Keratinocyte (primary cell): ENCODE measurements at regions not wholly inside any gene's neighbourhood (a gene's known extent, or its start where the extent isn't known, plus 50 kb on each side); places are given as distances from the start of the nearest gene placed in this dataset.

Source experiments
- DNase-seq: peaks from one replicate; pipeline ENCODE4 v3.0.0-alpha.2; 2011; ENCODE audit warnings: low read depth, missing footprints, low spot score
- FAIRE-seq: peaks from 2 replicates; lab custom pipeline; 2011; peaks lifted over from hg19 to GRCh38; lab: Jason Lieb, UNC
- H2AFZ ChIP-seq: 2 replicates; pipeline ENCODE4 v1.6.0; 2012; ENCODE audit warnings: low read length, control low read depth, inconsistent platforms; ENCODE audit not compliant: control insufficient read depth
- H3K27ac ChIP-seq: 2 replicates; pipeline ENCODE4 v1.5.1; 2011; ENCODE audit warnings: low read length; ENCODE audit not compliant: control insufficient read depth, insufficient read depth
- H3K27me3 ChIP-seq: 3 replicates; pipeline ENCODE4 v1.6.0; 2011; ENCODE audit warnings: low read length; ENCODE audit not compliant: control insufficient read depth, insufficient read depth; ENCODE audit errors: extremely low read depth
- H3K36me3 ChIP-seq, 2 experiments: 2 replicates in 1 of 2; 3 replicates in 1 of 2; pipeline ENCODE4 v1.5.1; 2011; ENCODE audit warnings: low read length in 2 of 2, mild to moderate bottlenecking in 1 of 2; ENCODE audit not compliant: control insufficient read depth in 2 of 2, insufficient read depth in 2 of 2; ENCODE audit errors: extremely low read depth in 1 of 2
- H3K4me1 ChIP-seq: 3 replicates; pipeline ENCODE4 v1.5.1; 2011; ENCODE audit warnings: low read length; ENCODE audit not compliant: control insufficient read depth, insufficient read depth; ENCODE audit errors: extremely low read depth
- H3K4me2 ChIP-seq: 3 replicates; pipeline ENCODE4 v1.6.0; 2011; ENCODE audit warnings: low read depth, low read length; ENCODE audit not compliant: control insufficient read depth, insufficient read depth; ENCODE audit errors: extremely low read depth
- H3K4me3 ChIP-seq, 3 experiments: fragments of 200-600 bp in 1 of 3; sonication (generic) in 1 of 3; 2 replicates in 2 of 3; 3 replicates in 1 of 3; pipeline ENCODE4 v1.5.1; 2011 to 2016; ENCODE audit warnings: low read length in 3 of 3, mild to moderate bottlenecking in 3 of 3, control low read depth in 2 of 3, inconsistent platforms in 1 of 3, low read depth in 1 of 3, mixed read lengths in 1 of 3, mixed run types in 1 of 3, moderate library complexity in 1 of 3; ENCODE audit not compliant: control insufficient read depth in 2 of 3, insufficient read depth in 2 of 3; ENCODE audit errors: extremely low read depth in 1 of 3
- H3K79me2 ChIP-seq: 2 replicates; pipeline ENCODE4 v1.6.0; 2012; ENCODE audit warnings: low read length; ENCODE audit not compliant: control insufficient read depth, insufficient read depth
- H3K9ac ChIP-seq: 3 replicates; pipeline ENCODE4 v1.6.0; 2011; ENCODE audit warnings: low read length; ENCODE audit not compliant: control insufficient read depth, insufficient read depth; ENCODE audit errors: extremely low read depth
- H3K9me1 ChIP-seq: 3 replicates; pipeline ENCODE4 v1.6.0; 2011; ENCODE audit warnings: low read length; ENCODE audit not compliant: control insufficient read depth, insufficient read depth; ENCODE audit errors: extremely low read depth
- H3K9me3 ChIP-seq: 2 replicates; pipeline ENCODE4 v1.5.1; 2012; ENCODE audit warnings: low read depth, low read length; ENCODE audit not compliant: control insufficient read depth
- H4K20me1 ChIP-seq: 3 replicates; pipeline ENCODE4 v1.6.0; 2011; ENCODE audit warnings: low read length; ENCODE audit not compliant: control insufficient read depth, insufficient read depth; ENCODE audit errors: extremely low read depth
- EZH2 ChIP-seq: IDR thresholded peaks from one replicate; pipeline ENCODE4 v1.6.1; 2012; ENCODE audit warnings: inconsistent platforms, mild to moderate bottlenecking, low read length, moderate library complexity
- dilution Hi-C: fragments of 300-500 bp; cut with MboI; formaldehyde crosslinking; loops from one replicate; pipeline ENCODE4 v1.7.0; 2020; ENCODE audit warnings: low sequenced_read_pairs; ENCODE audit not compliant: extremely low pct_ligation_motif_present
- TF ChIP-seq, protein P1 (sequence below), 3 experiments: IDR thresholded peaks in 1 of 3; conservative IDR thresholded peaks in 1 of 3; optimal IDR thresholded peaks in 1 of 3; 2 replicates in 2 of 3; 3 replicates in 1 of 3; pipeline versions ENCODE3 to v1.5.1; 2011; ENCODE audit warnings: low read length in 3 of 3, mild to moderate bottlenecking in 3 of 3, moderate library complexity in 2 of 3, control low read depth in 1 of 3, inconsistent platforms in 1 of 3; ENCODE audit not compliant: insufficient read depth in 2 of 3; ENCODE audit errors: extremely low read depth in 1 of 3

GRCh38 chr1:55339681-55340080 is 124.5 kb upstream of the USP24 start:
- Histone ChIP-seq H3K9me3 (no peaks in the 10 kb centered on the region), H2AFZ (no peak overlapping the region), H3K9me1 (no peaks in the 10 kb centered on the region), H3K27me3 (no peaks in the 10 kb centered on the region), H3K9ac (no peak overlapping the region), H3K36me3 (no peaks in the 10 kb centered on the region), H3K4me1 (no peaks in the 10 kb centered on the region), H3K79me2 (no peaks in the 10 kb centered on the region), H3K4me3 (no peak overlapping the region), H4K20me1 (no peaks in the 10 kb centered on the region), H3K27ac (no peak overlapping the region), H3K4me2 (no peak overlapping the region)
- no peak for FAIRE-seq
- no peak for DNase-seq
- no peak for TF ChIP-seq EZH2
- TF ChIP-seq, protein P1, sequence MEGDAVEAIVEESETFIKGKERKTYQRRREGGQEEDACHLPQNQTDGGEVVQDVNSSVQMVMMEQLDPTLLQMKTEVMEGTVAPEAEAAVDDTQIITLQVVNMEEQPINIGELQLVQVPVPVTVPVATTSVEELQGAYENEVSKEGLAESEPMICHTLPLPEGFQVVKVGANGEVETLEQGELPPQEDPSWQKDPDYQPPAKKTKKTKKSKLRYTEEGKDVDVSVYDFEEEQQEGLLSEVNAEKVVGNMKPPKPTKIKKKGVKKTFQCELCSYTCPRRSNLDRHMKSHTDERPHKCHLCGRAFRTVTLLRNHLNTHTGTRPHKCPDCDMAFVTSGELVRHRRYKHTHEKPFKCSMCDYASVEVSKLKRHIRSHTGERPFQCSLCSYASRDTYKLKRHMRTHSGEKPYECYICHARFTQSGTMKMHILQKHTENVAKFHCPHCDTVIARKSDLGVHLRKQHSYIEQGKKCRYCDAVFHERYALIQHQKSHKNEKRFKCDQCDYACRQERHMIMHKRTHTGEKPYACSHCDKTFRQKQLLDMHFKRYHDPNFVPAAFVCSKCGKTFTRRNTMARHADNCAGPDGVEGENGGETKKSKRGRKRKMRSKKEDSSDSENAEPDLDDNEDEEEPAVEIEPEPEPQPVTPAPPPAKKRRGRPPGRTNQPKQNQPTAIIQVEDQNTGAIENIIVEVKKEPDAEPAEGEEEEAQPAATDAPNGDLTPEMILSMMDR (optimal IDR thresholded peaks at IDR 0.05 in 1 of 3, IDR thresholded peaks at IDR 0.05 in 1 of 3, conservative IDR thresholded peaks at IDR 0.05 in 1 of 3; ENCODE audit: extremely low read depth in 1 of 3, insufficient read depth in 2 of 3, low read length in 3 of 3) = no peak
- dilution Hi-C loops = no loop called here

DNA sequence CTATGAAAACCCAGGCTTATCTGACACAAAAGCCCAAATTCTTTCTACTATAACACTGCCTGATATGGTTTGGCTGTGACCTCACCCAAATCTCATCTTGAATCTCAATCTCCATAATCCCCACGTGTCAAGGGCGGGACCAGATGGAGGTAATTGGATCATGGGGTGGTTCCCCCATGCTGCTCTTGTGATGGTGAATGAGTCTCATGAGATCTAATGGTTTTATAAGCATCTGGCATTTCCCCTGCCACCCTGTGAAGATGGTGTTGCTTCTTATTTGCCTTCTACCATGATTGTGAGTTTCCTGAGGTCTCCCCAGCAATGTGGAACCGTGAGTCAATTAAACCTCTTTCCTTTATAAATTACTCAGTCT is 123.3 kb upstream of the USP24 start:
- no peaks in the 10 kb centered on the region for H4K20me1 ChIP-seq
- no peaks in the 10 kb centered on the region for H3K79me2 ChIP-seq
- H3K4me3 ChIP-seq = no peak overlapping the region
- H3K27me3 ChIP-seq = no peaks in the 10 kb centered on the region
- H3K9me3 ChIP-seq = no peaks in the 10 kb centered on the region
- H3K9me1 ChIP-seq = no peaks in the 10 kb centered on the region
- H3K36me3 ChIP-seq = no peaks in the 10 kb centered on the region
- H2AFZ ChIP-seq = no peak overlapping the region
- TF ChIP-seq, protein P1 (optimal IDR thresholded peaks at IDR 0.05 in 1 of 3, IDR thresholded peaks at IDR 0.05 in 1 of 3, conservative IDR thresholded peaks at IDR 0.05 in 1 of 3; ENCODE audit: extremely low read depth in 1 of 3, insufficient read depth in 2 of 3, low read length in 3 of 3) = no peak
- no peak for TF ChIP-seq EZH2
- no peak overlapping the region for H3K9ac ChIP-seq
- dilution Hi-C loops = no loop called here
- no peak overlapping the region for H3K4me2 ChIP-seq
- H3K4me1 ChIP-seq = no peaks in the 10 kb centered on the region
- no peak overlapping the region for H3K27ac ChIP-seq
- no peak for FAIRE-seq
- DNase-seq = no peak
